ENCODE measurements at regions not wholly inside any gene's neighbourhood (a gene's known extent, or its start where the extent isn't known, plus 50 kb on each side); places are given as distances from the start of the nearest gene placed in this dataset.

DNA sequence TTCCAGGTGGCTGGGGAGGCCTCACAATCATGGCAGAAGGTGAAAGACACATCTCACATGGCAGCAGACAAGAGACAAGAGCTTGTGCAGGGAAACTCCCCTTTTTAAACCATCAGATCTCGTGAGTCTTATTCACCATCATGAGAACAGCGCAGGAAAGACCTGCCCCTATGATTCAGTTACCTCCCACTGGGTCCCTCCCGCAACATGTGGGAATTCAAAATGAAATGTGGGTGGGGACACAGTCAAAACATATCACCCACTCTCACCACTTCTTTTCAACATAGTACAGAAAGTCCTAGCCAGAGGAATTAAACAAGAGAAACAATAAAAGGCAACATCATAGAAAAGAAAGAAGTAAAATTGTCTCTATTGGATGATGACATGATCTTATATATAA is 223.4 kb upstream of the SLC24A2 start:
- Histone ChIP-seq H3K9me3 (no peaks in the 10 kb centered on the region; the same call in 1 of the 2 replicates), H3K27me3 (no peaks in the 10 kb centered on the region), H3K4me3 (ENCODE audit: low read depth, low read length) (no peak overlapping the region), H3K36me3 (no peaks in the 10 kb centered on the region), H3K4me1 (no peaks in the 10 kb centered on the region)
- no peak for DNase-seq
- TF ChIP-seq CTCF (IDR thresholded peaks at IDR 0.05; ENCODE audit: low read depth, low read length): no peak

DNA sequence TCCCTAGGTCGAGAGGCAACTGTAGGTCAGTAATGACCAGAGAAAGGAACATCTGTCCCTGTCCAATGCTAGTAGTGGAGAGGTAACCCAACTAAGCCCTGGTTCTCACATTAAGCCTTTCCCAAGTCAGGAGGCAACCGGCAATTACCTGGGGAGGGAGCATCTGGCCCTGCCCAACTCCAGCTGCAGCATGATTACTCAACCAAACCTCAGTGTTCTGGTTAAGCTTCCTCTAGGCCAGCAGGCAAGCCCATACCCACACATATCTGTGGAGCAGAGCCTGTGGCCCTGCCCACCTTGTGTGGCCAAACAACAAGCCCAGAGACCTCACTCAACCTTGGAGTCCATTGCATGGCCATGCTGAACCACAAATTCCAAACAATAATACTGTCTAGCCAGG is 220.8 kb upstream of the SLC24A2 start:
- Histone ChIP-seq H3K9me3 (no peaks in the 10 kb centered on the region), H3K4me1 (no peaks in the 10 kb centered on the region), H3K27me3 (no peaks in the 10 kb centered on the region), H3K4me3 (ENCODE audit: low read depth, low read length) (no peak overlapping the region), H3K36me3 (no peaks in the 10 kb centered on the region)
- no peak for TF ChIP-seq CTCF (IDR thresholded peaks at IDR 0.05; ENCODE audit: low read depth, low read length)
- DNase-seq: no peak

DNA sequence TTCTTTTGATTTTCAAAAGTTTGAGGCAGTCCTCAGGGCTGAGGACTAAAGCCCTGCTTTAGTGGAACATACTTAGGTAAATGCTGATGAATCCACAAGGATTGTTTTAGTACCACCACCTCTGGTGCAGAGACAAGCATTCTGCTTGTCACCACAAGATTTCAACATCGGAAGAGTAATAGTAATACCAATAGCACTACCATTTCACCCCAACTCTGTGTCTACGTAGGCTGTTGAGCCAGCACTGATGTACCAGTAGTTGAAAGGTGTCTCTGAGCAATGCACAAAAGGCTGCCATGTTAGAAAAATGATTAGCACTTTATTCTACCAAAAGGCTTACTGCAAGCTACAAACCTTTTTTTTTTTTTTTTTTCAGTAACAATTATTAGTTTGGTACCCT is 213.2 kb upstream of the SLC24A2 start:
- H3K9me3 ChIP-seq: no peaks in the 10 kb centered on the region
- H3K36me3 ChIP-seq: no peaks in the 10 kb centered on the region
- no peak for TF ChIP-seq CTCF (IDR thresholded peaks at IDR 0.05; ENCODE audit: low read depth, low read length)
- H3K27me3 ChIP-seq: no peaks in the 10 kb centered on the region
- no peaks in the 10 kb centered on the region for H3K4me1 ChIP-seq
- DNase-seq: no peak
- H3K4me3 ChIP-seq (ENCODE audit: low read depth, low read length): no peak overlapping the region

- Histone ChIP-seq H3K27me3 (no peaks in the 10 kb centered on the region), H3K36me3 (no peaks in the 10 kb centered on the region), H3K4me1 (no peaks in the 10 kb centered on the region), H3K4me3 (ENCODE audit: low read depth, low read length) (no peak overlapping the region), H3K9me3 (no peaks in the 10 kb centered on the region)
- TF ChIP-seq CTCF (IDR thresholded peaks at IDR 0.05; ENCODE audit: low read depth, low read length): no peak
- DNase-seq: no peak
Measured at GRCh38 chr9:20001058-20001457, 212.2 kb upstream of the SLC24A2 start.

GRCh38 chr9:19999491-20000057 is 210.7 kb upstream of the SLC24A2 start:
- no peak overlapping the region for H3K4me3 ChIP-seq (ENCODE audit: low read depth, low read length)
- no peak for DNase-seq
- TF ChIP-seq CTCF (IDR thresholded peaks at IDR 0.05; ENCODE audit: low read depth, low read length): no peak

GRCh38 chr9:19998823-19999455 is 210.1 kb upstream of the SLC24A2 start:
- Histone ChIP-seq H3K27me3 (no peaks in the 10 kb centered on the region), H3K4me1 (no peaks in the 10 kb centered on the region), H3K36me3 (no peaks in the 10 kb centered on the region), H3K4me3 (ENCODE audit: low read depth, low read length) (no peak overlapping the region), H3K9me3 (no peaks in the 10 kb centered on the region)
- DNase-seq: no peak
- TF ChIP-seq CTCF (IDR thresholded peaks at IDR 0.05; ENCODE audit: low read depth, low read length): no peak

More at GRCh38 chr9:19999491-20000057, 210.7 kb upstream of the SLC24A2 start:
- Histone ChIP-seq H3K4me1 (no peaks in the 10 kb centered on the region), H3K36me3 (no peaks in the 10 kb centered on the region), H3K9me3 (no peaks in the 10 kb centered on the region), H3K27me3 (no peaks in the 10 kb centered on the region)

Data from BE2C (cell line).